DND-41 (cell line): ENCODE measurements at regions not wholly inside any gene's neighbourhood (a gene's known extent, or its start where the extent isn't known, plus 50 kb on each side); places are given as distances from the start of the nearest gene placed in this dataset.

Experiments used
- ATAC-seq: fragments of 200-7000 bp; cut with Tn5 transposase; 3 replicates; pipeline ENCODE4 v1.9.1; 2021; ENCODE audit warnings: low read depth; ENCODE audit not compliant: insufficient read depth
- DNase-seq: peaks from one replicate; pipeline ENCODE4 v3.0.0-alpha.2; 2020
- H2AFZ ChIP-seq: 2 replicates; pipeline ENCODE4 v1.6.0; 2012; ENCODE audit warnings: low read depth, low read length
- H3K27ac ChIP-seq: 2 replicates; pipeline ENCODE4 v1.5.1; 2012; ENCODE audit warnings: low read length, inconsistent platforms
- H3K27me3 ChIP-seq: fragments of 200-600 bp; sonication (generic); 2 replicates; pipeline ENCODE4 v1.6.0; 2012; ENCODE audit warnings: low read length, mild to moderate bottlenecking, inconsistent platforms; ENCODE audit not compliant: insufficient read depth, poor library complexity
- H3K36me3 ChIP-seq: 2 replicates; pipeline ENCODE4 v1.5.1; 2012; ENCODE audit warnings: low read length, inconsistent platforms; ENCODE audit not compliant: insufficient read depth
- H3K4me1 ChIP-seq: 2 replicates; pipeline ENCODE4 v1.5.1; 2012; ENCODE audit warnings: mild to moderate bottlenecking, low read length; ENCODE audit not compliant: insufficient read depth
- H3K4me2 ChIP-seq: 2 replicates; pipeline ENCODE4 v1.6.0; 2012; ENCODE audit warnings: mild to moderate bottlenecking, moderate library complexity, low read length, inconsistent platforms; ENCODE audit not compliant: insufficient read depth
- H3K4me3 ChIP-seq, 2 experiments: fragments of 200-600 bp in 1 of 2; shearing (Covaris generic) in 1 of 2; 2 replicates each; pipeline ENCODE4 v1.5.1; 2012 to 2016; ENCODE audit warnings: inconsistent platforms in 2 of 2, low read length in 2 of 2, mild to moderate bottlenecking in 2 of 2, low read depth in 1 of 2, moderate library complexity in 1 of 2
- H3K79me2 ChIP-seq: 2 replicates; pipeline ENCODE4 v1.6.0; 2012; ENCODE audit warnings: low read length, inconsistent platforms; ENCODE audit not compliant: insufficient read depth
- H3K9ac ChIP-seq: 2 replicates; pipeline ENCODE4 v1.6.0; 2012; ENCODE audit warnings: low read depth, mild to moderate bottlenecking, inconsistent platforms, low read length, moderate library complexity
- H3K9me3 ChIP-seq: 2 replicates; pipeline ENCODE4 v1.5.1; 2012; ENCODE audit warnings: low read length, moderate library complexity, mild to moderate bottlenecking, inconsistent platforms; ENCODE audit not compliant: insufficient read depth, severe bottlenecking
- H4K20me1 ChIP-seq: 2 replicates; pipeline ENCODE4 v1.6.0; 2012; ENCODE audit warnings: low read length; ENCODE audit not compliant: insufficient read depth
- EZH2 ChIP-seq: IDR thresholded peaks from 3 replicates; pipeline ENCODE4 v1.6.1; 2012; ENCODE audit warnings: borderline replicate concordance, low read depth, mild to moderate bottlenecking, moderate library complexity, low read length, inconsistent platforms; ENCODE audit not compliant: severe bottlenecking
- TF ChIP-seq, protein P1 (sequence below): IDR thresholded peaks from 2 replicates; pipeline ENCODE4 v1.5.1; 2012; ENCODE audit warnings: borderline replicate concordance, low read length, moderate library complexity, mild to moderate bottlenecking; ENCODE audit not compliant: poor library complexity, severe bottlenecking; ENCODE audit errors: extremely low read depth

DNA sequence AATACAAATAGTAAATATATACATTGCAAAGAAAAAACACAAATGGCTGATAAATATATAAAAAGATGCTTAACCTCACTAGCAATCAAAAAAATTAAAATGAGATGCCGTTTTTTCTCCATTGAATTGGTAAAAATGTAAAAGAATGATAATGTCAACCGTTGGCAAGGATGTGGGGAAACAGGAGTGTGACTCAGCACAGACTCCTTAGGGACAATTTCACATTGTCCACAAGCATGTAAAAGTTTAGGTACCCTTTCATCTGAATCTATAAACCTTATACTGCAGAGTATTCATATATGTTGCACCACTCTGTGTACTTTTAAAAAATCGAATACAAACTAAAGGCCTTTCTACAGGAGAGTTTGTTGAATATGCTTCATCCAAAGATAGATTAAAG lies 143.1 kb upstream of the RREB1 start:
- DNase-seq (no peak), ATAC-seq (no peak)
- H3K27ac ChIP-seq, result no peak overlapping the region
- no peaks in the 10 kb centered on the region for H4K20me1 ChIP-seq
- H3K4me1 ChIP-seq, result no peaks in the 10 kb centered on the region
- no peak overlapping the region for H3K4me2 ChIP-seq
- no peak overlapping the region for H3K9ac ChIP-seq
- no peaks in the 10 kb centered on the region for H3K36me3 ChIP-seq
- H3K9me3 ChIP-seq, result no peaks in the 10 kb centered on the region
- no peak overlapping the region for H3K4me3 ChIP-seq
- H3K27me3 ChIP-seq, result no peaks in the 10 kb centered on the region
- no peaks in the 10 kb centered on the region for H3K79me2 ChIP-seq
- TF ChIP-seq, protein P1, sequence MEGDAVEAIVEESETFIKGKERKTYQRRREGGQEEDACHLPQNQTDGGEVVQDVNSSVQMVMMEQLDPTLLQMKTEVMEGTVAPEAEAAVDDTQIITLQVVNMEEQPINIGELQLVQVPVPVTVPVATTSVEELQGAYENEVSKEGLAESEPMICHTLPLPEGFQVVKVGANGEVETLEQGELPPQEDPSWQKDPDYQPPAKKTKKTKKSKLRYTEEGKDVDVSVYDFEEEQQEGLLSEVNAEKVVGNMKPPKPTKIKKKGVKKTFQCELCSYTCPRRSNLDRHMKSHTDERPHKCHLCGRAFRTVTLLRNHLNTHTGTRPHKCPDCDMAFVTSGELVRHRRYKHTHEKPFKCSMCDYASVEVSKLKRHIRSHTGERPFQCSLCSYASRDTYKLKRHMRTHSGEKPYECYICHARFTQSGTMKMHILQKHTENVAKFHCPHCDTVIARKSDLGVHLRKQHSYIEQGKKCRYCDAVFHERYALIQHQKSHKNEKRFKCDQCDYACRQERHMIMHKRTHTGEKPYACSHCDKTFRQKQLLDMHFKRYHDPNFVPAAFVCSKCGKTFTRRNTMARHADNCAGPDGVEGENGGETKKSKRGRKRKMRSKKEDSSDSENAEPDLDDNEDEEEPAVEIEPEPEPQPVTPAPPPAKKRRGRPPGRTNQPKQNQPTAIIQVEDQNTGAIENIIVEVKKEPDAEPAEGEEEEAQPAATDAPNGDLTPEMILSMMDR, result no peak
- TF ChIP-seq EZH2, result no peak
- H2AFZ ChIP-seq, result no peak overlapping the region

- no peak overlapping the region for H3K4me3 ChIP-seq
- no peaks in the 10 kb centered on the region for H3K4me1 ChIP-seq
- no peak overlapping the region for H2AFZ ChIP-seq
- H3K9ac ChIP-seq, result no peak overlapping the region
- no peak for DNase-seq
- no peak overlapping the region for H3K4me2 ChIP-seq
- H3K36me3 ChIP-seq, result no peaks in the 10 kb centered on the region
- no peak for ATAC-seq
- no peaks in the 10 kb centered on the region for H3K9me3 ChIP-seq
- no peak for TF ChIP-seq EZH2
- TF ChIP-seq, protein P1, result no peak
- no peak overlapping the region for H3K27ac ChIP-seq
- H3K79me2 ChIP-seq, result no peaks in the 10 kb centered on the region
- H4K20me1 ChIP-seq, result no peaks in the 10 kb centered on the region
- H3K27me3 ChIP-seq, result no peaks in the 10 kb centered on the region
Observed at GRCh38 chr6:6966127-6966526, 141.6 kb upstream of the RREB1 start.

DNA sequence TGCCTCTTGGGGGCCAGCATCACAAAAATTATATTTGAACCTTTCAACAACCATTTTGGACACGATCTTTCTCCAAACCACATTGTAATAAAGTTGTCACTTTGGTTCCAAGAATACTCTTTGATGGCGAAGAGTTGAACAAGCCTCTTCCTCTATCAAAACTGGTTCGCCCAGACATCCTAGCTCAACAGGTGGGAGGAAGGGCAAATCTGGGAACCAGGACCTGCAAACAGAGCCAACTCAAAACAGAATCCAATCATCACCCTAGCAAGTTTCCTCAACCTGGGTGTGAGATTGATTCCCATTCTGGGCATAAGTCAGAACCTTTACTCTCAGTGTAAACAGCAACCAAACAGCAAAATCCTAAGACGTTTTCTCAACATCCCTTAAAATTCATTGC lies 141.2 kb upstream of the RREB1 start:
- DNase-seq, result no peak
- no peak overlapping the region for H3K4me3 ChIP-seq

More for the DNA sequence above, 141.2 kb upstream of the RREB1 start:
- Histone ChIP-seq H3K9me3 (no peaks in the 10 kb centered on the region), H3K4me1 (no peaks in the 10 kb centered on the region), H3K27ac (no peak overlapping the region), H2AFZ (no peak overlapping the region), H3K36me3 (no peaks in the 10 kb centered on the region), H3K27me3 (no peaks in the 10 kb centered on the region), H3K4me2 (no peak overlapping the region), H3K9ac (no peak overlapping the region), H4K20me1 (no peaks in the 10 kb centered on the region), H3K79me2 (no peaks in the 10 kb centered on the region)
- no peak for TF ChIP-seq EZH2
- TF ChIP-seq, protein P1, result no peak
- ATAC-seq, result no peak
